Renal cortical epithelial cell (primary cell): ENCODE measurements at regions not wholly inside any gene's neighbourhood (a gene's known extent, or its start where the extent isn't known, plus 50 kb on each side); places are given as distances from the start of the nearest gene placed in this dataset.

Source experiments
- DNase-seq: peaks from one replicate; pipeline ENCODE4 v3.0.0-alpha.2; 2011; ENCODE audit warnings: low read depth

DNA sequence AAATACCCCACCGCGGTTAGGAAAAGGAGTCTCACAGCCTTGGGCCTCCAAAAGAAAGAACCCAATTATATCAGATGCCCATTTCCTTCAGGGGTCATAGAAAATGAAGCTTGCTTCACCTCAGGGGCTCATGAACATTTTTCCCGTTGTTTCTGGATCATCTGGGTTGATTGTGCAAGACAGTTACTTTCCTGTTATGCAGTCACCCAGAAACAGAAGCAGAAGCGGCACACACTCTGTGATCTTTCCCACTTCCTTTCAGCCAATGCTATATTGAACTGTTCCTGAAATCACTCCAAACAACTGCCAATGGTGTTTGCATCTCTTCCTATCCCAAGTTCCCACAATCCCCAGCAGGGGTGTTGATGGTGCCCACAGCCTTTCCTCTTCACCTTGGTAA is 295.6 kb upstream of the RASGRP1 start:
- DNase-seq: peak; percentile 76

GRCh38 chr15:38860674-38861073 is 296.1 kb upstream of the RASGRP1 start:
- DNase-seq: no peak

- DNase-seq: peak; percentile 33
These were observed 296.5 kb upstream of the RASGRP1 start for GRCh38 chr15:38861108-38861507.

GRCh38 chr15:38862099-38862498 is 297.5 kb upstream of the RASGRP1 start:
- DNase-seq: no peak

DNA sequence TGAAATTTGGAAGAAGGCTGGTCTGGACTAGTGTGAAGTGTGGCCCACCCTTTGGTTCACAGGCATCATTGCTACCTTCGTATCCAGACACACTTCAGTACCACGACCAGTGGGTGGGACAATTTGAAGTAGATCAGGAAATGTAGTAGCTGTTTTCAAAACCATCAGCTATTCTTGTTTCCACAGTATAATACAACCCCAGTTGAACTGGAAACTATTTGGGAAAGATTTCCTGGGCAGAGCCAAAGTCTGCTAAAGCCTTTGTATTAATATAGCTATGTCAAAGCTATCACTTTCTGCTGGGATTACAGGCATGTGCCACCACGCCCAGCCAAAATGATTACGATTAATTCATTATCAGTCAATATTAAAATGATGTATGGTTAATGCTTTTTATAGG is 298.8 kb upstream of the RASGRP1 start:
- DNase-seq: no peak

DNA sequence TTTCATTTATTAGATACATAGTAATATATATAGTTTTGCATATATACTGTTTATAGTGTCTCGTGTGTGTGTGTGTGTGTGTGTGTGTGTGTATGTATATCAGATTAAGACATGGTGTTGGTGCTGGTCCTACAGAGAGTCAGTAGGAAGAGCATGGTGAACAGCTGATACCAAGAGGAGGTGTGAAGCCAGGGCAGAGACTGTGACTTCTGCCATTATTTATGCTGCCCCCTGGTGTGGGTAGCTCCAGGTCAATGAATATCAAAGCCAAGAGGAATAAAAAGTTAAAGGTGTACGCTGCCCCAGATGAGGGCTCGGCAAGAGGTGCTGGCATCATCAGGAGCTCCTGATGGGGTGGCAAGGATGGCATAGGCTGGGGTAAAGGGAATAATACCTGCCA is 299.5 kb upstream of the RASGRP1 start:
- no peak for DNase-seq

GRCh38 chr15:38864827-38865581 is 300.4 kb upstream of the RASGRP1 start:
- DNase-seq: no peak

- DNase-seq: no peak
These were observed 302.9 kb upstream of the RASGRP1 start for GRCh38 chr15:38867556-38867955.

DNA sequence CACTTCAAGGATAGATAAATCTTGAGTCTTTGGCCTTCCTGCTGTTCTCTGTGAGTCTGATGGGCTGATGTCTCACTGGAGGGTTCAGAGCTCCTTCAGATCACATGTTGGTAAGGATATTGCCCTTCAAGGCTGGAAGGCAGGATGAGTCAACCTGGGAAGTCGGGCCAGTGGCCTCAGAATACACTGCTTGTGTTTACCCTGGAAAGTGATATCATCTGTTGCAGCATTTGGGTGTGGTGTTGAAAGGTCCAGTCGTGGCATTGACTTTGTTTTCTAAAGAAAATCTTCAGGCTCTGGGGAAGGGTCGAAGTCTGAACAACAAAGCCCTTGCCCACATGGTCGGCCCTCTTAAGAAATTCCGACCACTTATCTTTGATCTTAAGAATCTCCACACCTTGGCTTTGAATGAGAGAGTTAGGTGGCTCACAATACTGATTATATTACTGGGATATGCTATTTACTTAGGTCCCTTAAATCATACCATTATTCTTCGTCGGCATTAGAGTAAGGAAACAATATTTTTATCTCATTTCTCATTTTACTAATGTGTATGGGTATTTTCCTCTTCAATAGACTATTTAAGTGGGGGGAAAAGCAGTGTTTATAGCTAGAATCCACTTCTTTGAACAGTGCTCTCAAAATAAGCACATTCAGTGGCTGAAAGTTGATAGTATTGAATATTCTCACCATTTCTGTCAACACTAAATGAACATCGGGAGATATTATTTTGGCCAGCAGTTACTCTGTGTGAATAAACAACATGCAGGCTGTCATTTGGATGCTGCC is 303.9 kb upstream of the RASGRP1 start:
- peak; percentile 96 for DNase-seq

GRCh38 chr15:38871638-38872037 is 307.0 kb upstream of the RASGRP1 start:
- no peak for DNase-seq

GRCh38 chr15:38872732-38873131 is 308.1 kb upstream of the RASGRP1 start:
- no peak for DNase-seq

DNA sequence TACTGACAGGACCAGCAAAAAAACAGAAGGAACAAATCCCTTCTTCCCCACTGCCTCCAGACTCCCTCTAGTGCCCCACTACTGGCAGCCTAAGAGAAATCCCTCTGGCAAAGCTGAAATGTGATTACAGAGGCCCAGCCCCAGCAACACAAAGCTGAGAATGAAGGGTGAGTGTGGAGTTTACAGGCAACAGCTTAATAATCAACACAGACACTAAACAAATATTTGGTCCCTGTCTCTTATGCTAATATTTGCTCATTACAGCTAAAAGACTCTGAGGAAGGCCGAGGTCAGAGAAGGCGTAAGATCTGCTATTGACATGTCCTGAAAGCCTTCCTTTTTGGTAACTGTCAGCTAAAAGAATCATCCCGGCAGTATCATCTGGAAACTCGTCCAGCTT is 308.5 kb upstream of the RASGRP1 start:
- DNase-seq: no peak

GRCh38 chr15:38874464-38874863 is 309.9 kb upstream of the RASGRP1 start:
- DNase-seq: no peak

DNA sequence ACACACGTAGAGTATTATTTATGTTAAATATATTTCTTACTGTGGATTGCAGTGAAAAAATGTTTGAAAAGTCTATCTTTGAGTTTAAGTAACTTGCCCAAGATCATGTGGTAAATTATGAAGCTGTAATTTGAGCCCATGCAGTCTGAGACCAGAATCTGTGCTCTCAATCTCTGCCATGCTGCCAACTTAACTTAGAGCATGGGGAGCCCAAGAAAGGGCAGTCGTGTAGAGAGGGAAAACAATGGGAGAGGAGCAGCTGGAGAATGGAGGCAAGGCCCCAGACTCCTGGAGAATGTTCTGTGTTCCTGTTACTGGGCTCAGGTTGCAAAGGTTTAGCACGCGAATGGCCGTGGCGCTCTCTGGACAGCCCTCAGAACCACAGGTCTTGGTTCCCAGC is 311.6 kb upstream of the RASGRP1 start:
- no peak for DNase-seq

DNA sequence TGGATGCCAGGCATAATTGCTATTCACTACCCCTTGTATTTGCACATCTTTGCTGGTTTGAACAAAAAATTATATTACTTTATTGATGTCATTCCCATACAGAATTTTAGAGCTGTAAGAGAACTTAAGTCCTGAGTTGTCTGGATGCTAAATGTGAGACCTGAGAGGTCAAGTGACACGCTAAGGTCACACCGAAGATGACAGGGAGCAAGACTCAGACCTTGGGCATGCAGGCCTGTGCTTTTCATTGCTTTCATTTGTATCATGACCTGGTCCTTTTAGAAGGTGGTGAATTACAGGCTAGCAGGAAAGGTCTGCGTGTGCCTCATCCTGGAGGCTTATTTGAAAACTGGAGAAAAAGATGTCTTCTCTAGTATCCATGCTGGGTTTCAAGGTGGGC is 312.0 kb upstream of the RASGRP1 start:
- DNase-seq: no peak

DNA sequence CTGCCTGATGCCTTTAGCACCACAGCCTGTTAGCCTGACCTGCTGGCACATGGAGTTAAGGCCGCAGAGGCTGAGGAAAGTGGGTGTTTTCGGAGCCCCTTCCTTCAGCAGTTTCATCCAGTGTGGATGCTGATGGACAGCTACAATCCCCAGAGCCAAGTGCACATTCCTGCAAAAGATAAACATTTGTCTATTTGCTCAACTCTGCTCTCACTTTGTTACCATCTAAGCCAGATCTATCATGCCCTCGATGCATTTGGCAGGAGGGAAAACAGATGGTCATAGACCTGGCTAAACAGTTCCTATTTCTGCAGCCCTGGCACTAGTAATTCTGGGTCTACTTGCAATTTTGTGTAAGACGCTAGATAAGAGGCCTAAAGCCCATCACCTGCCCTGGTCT is 312.9 kb upstream of the RASGRP1 start:
- DNase-seq: no peak

GRCh38 chr15:38878026-38878425 is 313.4 kb upstream of the RASGRP1 start:
- no peak for DNase-seq

DNA sequence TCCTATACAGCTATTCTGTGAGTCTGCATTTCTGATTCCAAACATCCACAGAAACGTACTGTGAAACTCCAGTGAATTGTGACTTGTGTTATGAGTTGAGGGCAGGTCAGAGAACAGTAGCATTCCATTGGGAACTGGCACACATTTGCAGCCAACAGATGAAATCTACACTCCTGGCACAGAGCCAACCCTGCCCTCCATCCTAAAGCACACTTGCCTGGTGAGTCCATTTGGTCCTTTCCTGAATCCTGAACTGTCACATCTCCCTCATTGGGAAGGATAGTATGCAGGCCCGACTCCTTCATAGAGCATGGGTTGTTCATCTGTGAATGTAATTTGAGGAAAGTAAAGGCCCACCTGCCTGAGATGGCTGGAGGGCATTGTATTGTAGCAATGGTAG is 314.3 kb upstream of the RASGRP1 start:
- DNase-seq: peak; percentile 47

DNA sequence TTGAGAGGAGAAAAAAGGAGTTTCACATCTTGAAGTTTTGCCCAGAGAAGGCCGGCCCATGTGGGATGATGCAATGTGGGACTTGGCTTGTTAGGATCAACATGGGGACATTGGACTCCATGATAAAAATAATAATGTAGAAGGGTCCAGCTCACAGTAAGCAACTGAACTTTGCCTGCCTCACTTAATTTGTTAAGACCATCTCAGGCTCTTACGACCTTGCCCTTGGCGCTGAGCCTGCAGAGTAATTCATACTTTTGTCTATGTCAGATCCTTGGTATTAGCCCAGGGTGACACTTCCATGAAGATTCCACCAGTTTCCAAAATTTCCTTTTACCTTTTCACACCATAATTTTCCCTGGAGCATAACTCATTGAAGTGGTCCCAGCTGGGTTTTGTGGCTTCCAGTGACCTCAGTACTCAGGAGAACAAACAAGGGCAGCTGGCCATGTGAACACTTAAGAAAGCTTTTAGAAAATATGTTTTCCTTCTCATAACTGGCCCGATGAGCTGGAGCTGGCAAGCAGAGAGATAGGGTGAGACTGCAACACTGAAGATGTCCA is 315.4 kb upstream of the RASGRP1 start:
- no peak for DNase-seq

- no peak for DNase-seq
These were observed 317.6 kb upstream of the RASGRP1 start for GRCh38 chr15:38882221-38882620.

- no peak for DNase-seq
These were observed 319.4 kb upstream of the RASGRP1 start for GRCh38 chr15:38883987-38884386.

DNA sequence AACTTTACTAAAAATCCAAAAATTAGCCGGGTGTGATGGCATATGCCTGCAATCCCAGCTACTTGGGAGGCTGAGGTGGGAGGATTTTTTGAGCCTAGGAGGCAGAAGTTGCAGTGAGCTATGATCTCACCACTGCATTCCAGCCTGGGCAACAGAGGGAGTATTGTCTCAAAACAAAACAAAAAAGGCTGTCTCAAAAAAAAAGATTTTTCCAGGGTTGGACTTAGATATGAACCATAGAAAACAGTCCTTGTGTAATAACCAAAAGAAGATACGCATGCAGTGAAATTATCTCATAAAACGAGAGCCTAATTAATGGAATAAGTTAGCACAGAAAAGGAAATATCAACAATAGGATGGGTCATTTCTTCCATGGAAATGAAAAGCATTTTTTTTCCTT is 320.4 kb upstream of the RASGRP1 start:
- DNase-seq: no peak

DNA sequence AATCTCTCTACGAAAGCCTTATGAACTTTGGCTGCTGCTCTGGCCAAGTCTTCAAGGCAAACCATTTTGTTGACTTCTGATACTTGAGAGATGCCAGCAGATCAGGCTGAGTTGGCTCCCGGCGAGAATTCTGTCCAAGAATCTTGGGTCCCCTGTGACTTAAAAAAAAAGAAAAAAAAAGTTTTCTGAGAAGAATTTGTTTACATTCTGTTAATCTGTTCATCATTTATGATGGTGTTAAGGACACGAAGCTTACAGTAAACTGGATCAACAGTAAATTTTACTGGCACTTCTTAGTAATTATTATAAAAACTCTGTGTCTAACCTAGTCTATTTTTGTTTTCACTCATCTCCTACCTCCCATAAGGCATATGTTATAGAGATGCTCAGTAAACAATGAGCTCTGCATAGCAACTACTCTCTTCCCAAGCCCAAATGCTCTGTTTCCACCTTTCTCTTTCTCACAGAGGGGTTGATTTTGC is 320.9 kb upstream of the RASGRP1 start:
- DNase-seq: no peak
